ENCODE measurements at regions not wholly inside any gene's neighbourhood (a gene's known extent, or its start where the extent isn't known, plus 50 kb on each side); places are given as distances from the start of the nearest gene placed in this dataset. TPM values are rescaled to one million over a fixed set of nuclear protein-coding genes. Genes with fewer than 3 reads are reported as not detected.

DNA sequence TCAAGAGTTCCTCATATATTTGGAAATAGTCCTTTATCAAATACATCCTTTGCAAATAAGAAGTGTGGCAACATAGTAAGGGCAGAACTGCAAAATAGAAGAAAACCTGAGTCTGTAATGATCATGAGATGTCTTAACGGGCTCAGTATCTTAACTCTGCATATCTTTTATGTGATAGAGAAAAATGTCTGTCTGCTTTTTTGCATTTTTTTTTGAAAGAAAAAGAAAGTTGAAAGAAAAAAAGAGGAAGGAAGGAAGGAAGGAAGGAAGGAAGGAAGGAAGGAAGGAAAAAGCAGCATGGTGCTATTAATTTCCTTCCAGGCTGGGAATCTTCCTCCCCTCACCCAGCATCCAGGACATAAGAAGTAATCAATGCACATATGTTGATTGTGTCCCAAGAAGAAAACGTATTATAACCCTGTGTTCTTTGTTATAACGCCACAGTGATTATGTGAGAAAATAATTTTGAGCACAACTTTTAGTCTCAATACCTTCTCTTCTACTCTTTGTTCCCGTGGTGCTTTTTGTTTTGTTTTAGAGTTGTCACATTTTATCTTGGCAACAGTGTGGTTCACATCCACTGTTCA, 58.7 kb upstream of the PCSK2 start:
- ATAC-seq (ENCODE audit: low FRiP score) (no peak), DNase-seq (ENCODE audit: low spot score) (no peak)
- TF ChIP-seq, protein P1, sequence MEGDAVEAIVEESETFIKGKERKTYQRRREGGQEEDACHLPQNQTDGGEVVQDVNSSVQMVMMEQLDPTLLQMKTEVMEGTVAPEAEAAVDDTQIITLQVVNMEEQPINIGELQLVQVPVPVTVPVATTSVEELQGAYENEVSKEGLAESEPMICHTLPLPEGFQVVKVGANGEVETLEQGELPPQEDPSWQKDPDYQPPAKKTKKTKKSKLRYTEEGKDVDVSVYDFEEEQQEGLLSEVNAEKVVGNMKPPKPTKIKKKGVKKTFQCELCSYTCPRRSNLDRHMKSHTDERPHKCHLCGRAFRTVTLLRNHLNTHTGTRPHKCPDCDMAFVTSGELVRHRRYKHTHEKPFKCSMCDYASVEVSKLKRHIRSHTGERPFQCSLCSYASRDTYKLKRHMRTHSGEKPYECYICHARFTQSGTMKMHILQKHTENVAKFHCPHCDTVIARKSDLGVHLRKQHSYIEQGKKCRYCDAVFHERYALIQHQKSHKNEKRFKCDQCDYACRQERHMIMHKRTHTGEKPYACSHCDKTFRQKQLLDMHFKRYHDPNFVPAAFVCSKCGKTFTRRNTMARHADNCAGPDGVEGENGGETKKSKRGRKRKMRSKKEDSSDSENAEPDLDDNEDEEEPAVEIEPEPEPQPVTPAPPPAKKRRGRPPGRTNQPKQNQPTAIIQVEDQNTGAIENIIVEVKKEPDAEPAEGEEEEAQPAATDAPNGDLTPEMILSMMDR (IDR thresholded peaks at IDR 0.05), result no peak

DNA sequence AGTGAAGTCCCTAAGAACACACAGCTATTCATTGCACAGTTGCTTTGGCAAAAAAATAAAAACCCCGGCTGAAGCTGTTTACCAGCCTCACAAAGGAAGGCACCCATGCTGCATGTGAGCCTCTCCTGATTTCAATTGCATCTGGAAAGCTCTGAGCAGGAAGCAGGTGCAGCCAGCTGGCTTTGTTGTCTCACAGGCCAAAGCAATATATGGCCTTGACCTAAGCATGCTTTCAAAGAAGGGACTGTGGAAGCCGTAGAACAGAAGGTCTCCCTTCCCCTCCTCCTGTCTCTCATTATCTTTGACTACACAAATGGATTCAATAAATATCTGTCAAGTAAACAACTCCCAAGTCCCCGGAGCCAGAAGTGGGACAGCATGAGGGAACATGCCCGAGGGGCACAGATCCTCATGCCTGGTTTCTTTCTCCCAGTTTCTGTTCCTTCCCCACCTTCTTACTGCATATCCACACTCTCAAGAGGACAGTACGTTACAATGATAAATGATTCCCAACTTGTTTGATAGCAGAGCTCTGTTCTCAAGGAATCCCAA, 57.2 kb upstream of the PCSK2 start:
- ATAC-seq (ENCODE audit: low FRiP score) (no peak), DNase-seq (ENCODE audit: low spot score) (no peak)
- TF ChIP-seq, protein P1 (IDR thresholded peaks at IDR 0.05), result no peak

DNA sequence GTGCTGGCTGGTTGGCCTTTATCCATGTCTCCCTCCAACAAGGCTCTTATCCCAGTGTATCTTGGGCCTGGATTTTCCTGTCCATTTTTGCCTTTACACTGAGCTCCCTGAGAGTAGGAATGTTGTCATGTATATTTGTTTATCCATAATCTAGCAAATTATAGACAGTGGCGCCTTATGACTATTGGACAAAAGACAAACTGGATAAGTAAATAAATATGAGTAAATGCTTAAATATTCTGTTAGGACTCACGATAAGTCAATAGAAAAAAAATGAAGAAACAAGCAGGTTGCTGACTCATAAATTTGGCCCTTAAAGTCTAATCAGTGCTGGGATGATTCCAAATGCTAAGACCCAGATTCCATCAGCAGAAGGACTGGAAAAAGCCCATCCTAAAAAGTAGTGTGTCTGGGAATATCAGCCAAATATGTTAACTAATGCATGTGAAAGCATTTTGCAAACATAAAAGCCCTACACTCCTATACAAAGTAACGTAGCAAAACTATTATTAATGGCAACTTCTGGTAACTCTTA, 55.0 kb upstream of the PCSK2 start:
- TF ChIP-seq, protein P1 (IDR thresholded peaks at IDR 0.05), result no peak
- no peak for ATAC-seq (ENCODE audit: low FRiP score)

DNA sequence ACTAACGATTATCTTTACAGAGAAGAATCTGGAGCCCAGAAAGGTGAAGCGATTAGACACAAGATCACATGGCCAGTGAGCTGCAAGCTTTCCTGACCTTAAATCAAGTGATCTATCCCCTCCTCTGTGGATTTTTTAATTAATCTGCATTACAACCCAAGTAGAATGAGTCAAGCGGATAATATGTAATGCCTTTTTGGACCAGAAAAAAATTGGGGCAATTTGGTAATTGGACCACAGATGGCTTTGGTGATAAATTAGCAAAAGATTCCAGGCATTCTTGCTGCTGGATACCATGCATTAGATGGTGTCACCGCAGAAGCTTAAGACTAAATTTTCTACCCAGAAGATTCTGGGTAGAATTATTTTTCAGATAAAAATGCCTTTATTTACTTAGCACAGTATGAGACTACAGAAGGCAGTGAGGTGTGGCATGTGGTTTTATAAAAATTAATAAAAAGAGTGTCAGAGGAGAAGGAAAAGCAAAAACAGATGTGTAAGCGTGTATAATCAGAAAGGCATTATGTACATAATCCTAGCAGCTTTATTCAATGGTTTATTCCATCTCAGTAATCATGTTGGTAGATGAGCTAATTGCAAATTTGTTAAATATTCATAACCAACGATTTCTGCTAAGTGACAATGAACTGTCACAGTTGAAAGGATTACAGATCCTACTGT, 53.9 kb upstream of the PCSK2 start:
- ATAC-seq (ENCODE audit: low FRiP score) (no peak), DNase-seq (ENCODE audit: low spot score) (no peak)
- TF ChIP-seq, protein P1 (IDR thresholded peaks at IDR 0.05), result no peak

More for the DNA sequence above, 55.0 kb upstream of the PCSK2 start:
- DNase-seq (ENCODE audit: low spot score), result no peak

Small RNAs in the stretch of these regions (small RNA-seq; reads per million reads assigned to genes)
- not detected for gene RF00012
